PC-9 (cell line): ENCODE measurements at regions not wholly inside any gene's neighbourhood (a gene's known extent, or its start where the extent isn't known, plus 50 kb on each side); places are given as distances from the start of the nearest gene placed in this dataset.

Experiments used
- BruUV-seq: library from RNA; stranded (reverse); fragments of 400-500 nt; replicated peaks from 2 replicates; lab custom pipeline; 2021; lab: Mats Ljungman, UMichigan
- CTCF ChIA-PET: fragments of 300-600 bp; sonication (Branson Sonifier 250); formaldehyde crosslinking; loops from one replicate; lab custom pipeline; 2022; ENCODE audit warnings: antibody characterized with exemption; lab: Charles Lee
- POLR2A ChIA-PET: fragments of 300-600 bp; sonication (Branson Sonifier 250); formaldehyde crosslinking; loops from one replicate; lab custom pipeline; 2022; ENCODE audit warnings: antibody characterized with exemption; ENCODE audit not compliant: unreplicated experiment; lab: Charles Lee
- DNase-seq, 2 experiments: peaks; one replicate each; pipeline versions ENCODE4 v3.0.0 to v3.0.0-alpha.2; 2015 to 2022; ENCODE audit warnings: mixed read lengths in 1 of 2
- H2AFZ ChIP-seq: fragments of 200-600 bp; sonication (generic); 2 replicates; pipeline ENCODE4 v1.8.1; 2017; ENCODE audit warnings: antibody characterized with exemption
- H3F3A ChIP-seq: fragments of 200-600 bp; sonication (generic); 2 replicates; pipeline ENCODE4 v1.8.1; 2017; ENCODE audit warnings: antibody characterized with exemption, mild to moderate bottlenecking, low read depth; ENCODE audit not compliant: insufficient read depth
- H3K27ac ChIP-seq: fragments of 200-600 bp; sonication (generic); 2 replicates; pipeline ENCODE4 v1.6.1; 2016; ENCODE audit warnings: mixed run types
- H3K27me3 ChIP-seq: fragments of 200-600 bp; sonication (generic); 2 replicates; pipeline ENCODE4 v1.6.1; 2016; ENCODE audit warnings: low read depth, mixed run types; ENCODE audit not compliant: insufficient read depth
- H3K36me3 ChIP-seq: fragments of 200-600 bp; sonication (generic); 2 replicates; pipeline ENCODE4 v1.6.1; 2016; ENCODE audit warnings: low read depth, mixed run types
- H3K4me1 ChIP-seq: fragments of 200-600 bp; sonication (generic); replicated peaks from 2 replicates; pipeline ENCODE4 v1.6.1; 2016; ENCODE audit warnings: mixed run types; ENCODE audit not compliant: insufficient read depth
- H3K4me2 ChIP-seq: fragments of 200-600 bp; sonication (generic); 2 replicates; pipeline ENCODE4 v1.6.1; 2017; ENCODE audit warnings: mixed run types
- H3K4me3 ChIP-seq: fragments of 200-600 bp; sonication (generic); 2 replicates; pipeline ENCODE4 v1.6.1; 2016; ENCODE audit warnings: mixed run types
- H3K79me2 ChIP-seq: fragments of 200-600 bp; sonication (generic); 2 replicates; pipeline ENCODE4 v1.6.1; 2017; ENCODE audit warnings: low read depth, mixed run types
- H3K9me2 ChIP-seq: fragments of 200-600 bp; sonication (generic); 2 replicates; pipeline ENCODE4 v1.8.1; 2017; ENCODE audit warnings: mild to moderate bottlenecking; ENCODE audit not compliant: insufficient read depth
- H3K9me3 ChIP-seq: fragments of 200-600 bp; sonication (generic); 2 replicates; pipeline ENCODE4 v1.8.1; 2016; ENCODE audit warnings: low read depth; ENCODE audit not compliant: insufficient read depth
- H4K20me1 ChIP-seq: fragments of 200-600 bp; sonication (generic); 2 replicates; pipeline ENCODE4 v1.8.1; 2017; ENCODE audit not compliant: insufficient read depth
- CTCF ChIP-seq: fragments of 200-600 bp; sonication (generic); conservative IDR thresholded peaks from 2 replicates; pipeline ENCODE4 v1.6.1; 2017; ENCODE audit warnings: mixed run types, antibody characterized with exemption, mild to moderate bottlenecking, moderate library complexity
- EZH2 ChIP-seq: fragments of 200-600 bp; sonication (generic); IDR thresholded peaks from 2 replicates; pipeline ENCODE4 v1.8.0; 2017; ENCODE audit warnings: antibody characterized with exemption, low read depth
- intact Hi-C: fragments of 100-400 bp; cut with micrococcal nuclease; formaldehyde crosslinking; loops from one replicate; pipeline ENCODE4 v1.10.0; 2022; ENCODE audit not compliant: unreplicated experiment

GRCh38 chr15:29437888-29438702, 168.5 kb upstream of the NSMCE3 start:
- CTCF ChIA-PET: no interaction called here
- Histone ChIP-seq H3K27me3 (peaks cover 12% of the 10 kb centered on the region), H3K27ac (no peak overlapping the region), H3K4me3 (no peak overlapping the region), H3K9me3 (no peaks in the 10 kb centered on the region), H3K36me3 (no peaks in the 10 kb centered on the region), H3F3A (no peaks in the 10 kb centered on the region), H3K9me2 (no peaks in the 10 kb centered on the region), H3K4me2 (no peak overlapping the region), H3K4me1 (no peaks in the 10 kb centered on the region), H2AFZ (no peak overlapping the region), H3K79me2 (no peaks in the 10 kb centered on the region), H4K20me1 (no peaks in the 10 kb centered on the region)
- no peak for DNase-seq
- intact Hi-C loops: no loop called here
- TF ChIP-seq CTCF (no peak), EZH2 (no peak)
- BruUV-seq: no TSS peak
- POLR2A ChIA-PET: no interaction called here

DNA sequence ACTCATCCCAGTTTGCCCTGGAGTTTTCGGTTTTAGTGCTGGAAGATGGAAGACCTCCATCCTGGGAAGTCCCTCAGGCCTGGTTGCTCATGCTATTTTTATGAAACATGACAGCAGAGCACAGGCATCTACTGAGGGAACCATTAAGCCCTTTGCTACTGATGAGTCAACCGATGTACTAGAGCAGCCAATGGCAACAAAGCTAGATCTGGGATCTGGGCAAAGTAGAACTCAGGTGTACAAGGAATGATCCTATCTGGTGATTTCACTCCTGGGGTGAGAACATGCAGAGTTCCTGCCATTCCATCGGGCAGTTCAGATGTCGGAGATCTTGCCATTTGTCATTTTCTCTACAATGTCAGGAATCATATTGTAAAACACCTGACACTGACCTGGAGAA, 166.2 kb upstream of the NSMCE3 start:
- Histone ChIP-seq H3K79me2 (no peaks in the 10 kb centered on the region), H3K36me3 (no peaks in the 10 kb centered on the region), H2AFZ (no peak overlapping the region), H3K27me3 (peaks cover 13% of the 10 kb centered on the region; the same call in 1 of the 2 replicates), H3F3A (no peaks in the 10 kb centered on the region), H4K20me1 (no peaks in the 10 kb centered on the region), H3K4me3 (no peak overlapping the region), H3K4me1 (no peaks in the 10 kb centered on the region), H3K9me2 (no peaks in the 10 kb centered on the region), H3K9me3 (no peaks in the 10 kb centered on the region), H3K27ac (no peak overlapping the region), H3K4me2 (no peak overlapping the region)
- no peak for DNase-seq
- no peak for TF ChIP-seq EZH2
- no peak for TF ChIP-seq CTCF
- intact Hi-C loops: no loop called here
- ChIA-PET CTCF (no interaction called here), POLR2A (no interaction called here)
- no TSS peak for BruUV-seq

DNA sequence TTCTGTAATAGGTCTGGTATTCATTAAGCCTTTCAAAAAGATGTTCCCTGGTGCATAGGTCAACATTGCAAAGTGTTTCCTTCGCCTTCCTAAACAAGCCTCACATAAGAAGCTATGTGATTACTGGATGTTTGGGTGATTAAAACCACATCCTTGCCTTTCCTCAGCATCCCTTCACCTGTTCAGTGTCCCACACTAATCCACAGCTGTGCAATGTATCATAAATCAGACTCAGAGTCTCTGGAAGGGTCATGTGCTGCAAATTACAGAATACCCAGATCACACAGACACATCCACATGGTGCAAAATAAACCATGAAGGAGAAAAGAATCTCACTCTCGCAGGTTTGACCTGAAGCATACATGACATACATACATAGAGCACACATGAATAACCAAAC, 164.7 kb upstream of the NSMCE3 start:
- Histone ChIP-seq H3K36me3 (no peaks in the 10 kb centered on the region), H3K4me3 (no peak overlapping the region), H3K9me2 (no peaks in the 10 kb centered on the region), H2AFZ (no peak overlapping the region), H3K4me2 (no peak overlapping the region), H3K27me3 (peaks cover 26% of the 10 kb centered on the region; the same call in 1 of the 2 replicates), H3F3A (no peaks in the 10 kb centered on the region), H3K27ac (no peak overlapping the region), H3K4me1 (no peaks in the 10 kb centered on the region), H3K79me2 (no peaks in the 10 kb centered on the region), H3K9me3 (no peaks in the 10 kb centered on the region), H4K20me1 (no peaks in the 10 kb centered on the region)
- TF ChIP-seq CTCF (no peak), EZH2 (no peak)
- intact Hi-C loops: no loop called here
- DNase-seq: no peak
- CTCF ChIA-PET: no interaction called here
- BruUV-seq: no TSS peak
- POLR2A ChIA-PET: no interaction called here
